ENCODE measurements at regions not wholly inside any gene's neighbourhood (a gene's known extent, or its start where the extent isn't known, plus 50 kb on each side); places are given as distances from the start of the nearest gene placed in this dataset.
"Not testable (repeated sequence)": the region's sequence is repeated elsewhere in the genome, so short reads cannot be mapped to it uniquely, and the experiment has no call there.

GRCh38 chr7:89773611-89774010 lies 380.7 kb upstream of the STEAP1 start:
- DNase-seq: no peak

GRCh38 chr7:89775459-89775858 lies 378.8 kb upstream of the STEAP1 start:
- no peak for DNase-seq

- DNase-seq: no peak
These were observed 377.3 kb upstream of the STEAP1 start for GRCh38 chr7:89776980-89777379.

- DNase-seq: no peak
These were observed 376.8 kb upstream of the STEAP1 start for GRCh38 chr7:89777499-89777898.

GRCh38 chr7:89780291-89780690 lies 374.0 kb upstream of the STEAP1 start:
- DNase-seq: no peak

GRCh38 chr7:89796481-89796880 lies 357.8 kb upstream of the STEAP1 start:
- DNase-seq: no peak

- DNase-seq: no peak
These were observed 356.2 kb upstream of the STEAP1 start for GRCh38 chr7:89797965-89798598.

- no peak for DNase-seq
These were observed 355.7 kb upstream of the STEAP1 start for GRCh38 chr7:89798599-89798996.

GRCh38 chr7:89800761-89801160 lies 353.5 kb upstream of the STEAP1 start:
- DNase-seq: no peak

GRCh38 chr7:89809291-89809690 lies 345.0 kb upstream of the STEAP1 start:
- DNase-seq: no peak

- no peak for DNase-seq
These were observed 341.2 kb upstream of the STEAP1 start for GRCh38 chr7:89813081-89813480.

GRCh38 chr7:89826121-89826520 lies 328.1 kb upstream of the STEAP1 start:
- no peak for DNase-seq

GRCh38 chr7:89826557-89826956 lies 327.7 kb upstream of the STEAP1 start:
- no peak for DNase-seq

- peak; percentile 2 for DNase-seq
These were observed 316.8 kb upstream of the STEAP1 start for GRCh38 chr7:89837515-89837914.

- no peak for DNase-seq
These were observed 314.9 kb upstream of the STEAP1 start for GRCh38 chr7:89839329-89839728.

- no peak for DNase-seq
These were observed 308.3 kb upstream of the STEAP1 start for GRCh38 chr7:89845952-89846351.

GRCh38 chr7:89849052-89849451 lies 305.2 kb upstream of the STEAP1 start:
- DNase-seq: no peak

GRCh38 chr7:89857053-89857452 lies 297.2 kb upstream of the STEAP1 start:
- DNase-seq: not testable (repeated sequence)

GRCh38 chr7:89857767-89858166 lies 296.5 kb upstream of the STEAP1 start:
- no peak for DNase-seq

GRCh38 chr7:89887489-89887888 lies 266.8 kb upstream of the STEAP1 start:
- no peak for DNase-seq

- no peak for DNase-seq
These were observed 245.5 kb upstream of the STEAP1 start for GRCh38 chr7:89908736-89909135.

- no peak for DNase-seq
These were observed 239.6 kb upstream of the STEAP1 start for GRCh38 chr7:89914711-89915110.

- no peak for DNase-seq
These were observed 228.1 kb upstream of the STEAP1 start for GRCh38 chr7:89926194-89926593.

- no peak for DNase-seq
These were observed 227.6 kb upstream of the STEAP1 start for GRCh38 chr7:89926701-89927100.

GRCh38 chr7:89927762-89928161 lies 226.5 kb upstream of the STEAP1 start:
- no peak for DNase-seq

GRCh38 chr7:89928451-89928850 lies 225.8 kb upstream of the STEAP1 start:
- DNase-seq: no peak
